ENCODE measurements at regions not wholly inside any gene's neighbourhood (a gene's known extent, or its start where the extent isn't known, plus 50 kb on each side); places are given as distances from the start of the nearest gene placed in this dataset.

- TF ChIP-seq CTCF (IDR thresholded peaks at IDR 0.05) (no peak), EP300 (IDR thresholded peaks at IDR 0.05) (no peak)
These were observed 200.4 kb upstream of the PMFBP1 start for GRCh38 chr16:72372087-72373045.

Data from esophagus muscularis mucosa (tissue), 3 donors.